Stimulated activated CD4-positive, alpha-beta T cell treated with anti-CD3 and anti-CD28 coated beads, Interleukin-12 subunit alpha, Interleukin-12 subunit beta, amount 100 ng/mL, for 48 hours (primary cell): ENCODE measurements at regions not wholly inside any gene's neighbourhood (a gene's known extent, or its start where the extent isn't known, plus 50 kb on each side); places are given as distances from the start of the nearest gene placed in this dataset.

ENCODE experiments used
- DNase-seq, 3 donors: peaks; one replicate each; pipeline ENCODE4 v3.0.0-alpha.2; 2020; ENCODE audit warnings: low read depth in 2 of 3, low spot score in 1 of 3

- no peak for DNase-seq
These were observed 142.2 kb upstream of the HABP2 start for GRCh38 chr10:113410618-113411017.

DNA sequence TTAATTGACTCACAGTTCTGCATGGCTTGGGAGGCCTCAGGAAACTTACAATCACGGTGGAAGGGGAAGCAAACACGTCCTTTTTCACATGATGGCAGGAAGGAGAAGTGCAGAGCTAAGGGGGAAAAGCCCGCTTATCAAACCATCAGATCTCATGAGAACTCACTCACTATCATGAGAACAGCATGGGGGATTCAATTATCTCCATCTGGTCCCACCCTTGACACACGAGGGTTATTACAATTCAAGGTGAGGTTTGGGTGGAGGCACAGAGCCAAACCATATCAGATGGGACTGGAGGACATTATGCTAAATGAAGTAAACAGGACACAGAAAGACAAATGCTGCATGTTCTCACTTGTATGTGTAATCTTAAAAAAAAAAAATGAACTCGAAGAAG is 141.4 kb upstream of the HABP2 start:
- DNase-seq = no peak

DNA sequence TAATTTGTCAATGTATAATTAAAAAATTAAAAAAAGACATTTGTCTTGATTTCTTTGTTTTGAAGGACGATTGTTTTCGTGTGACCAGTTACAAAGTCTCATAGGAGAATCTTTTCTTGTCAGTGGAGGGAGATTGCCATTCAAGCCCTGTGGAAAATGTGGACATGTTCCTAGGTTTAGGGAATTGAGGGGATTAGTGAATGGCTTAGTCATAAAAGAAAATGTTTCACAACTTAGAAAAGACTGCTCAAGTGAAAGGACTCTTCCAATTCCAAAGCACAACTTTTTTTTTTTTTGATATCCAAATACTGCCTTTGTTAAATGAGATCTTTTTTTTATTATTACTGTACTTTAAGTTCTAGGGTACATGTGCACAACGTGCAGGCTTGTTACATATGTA is 140.7 kb upstream of the HABP2 start:
- DNase-seq = no peak

GRCh38 chr10:113414543-113414942 is 138.3 kb upstream of the HABP2 start:
- no peak for DNase-seq

GRCh38 chr10:113415246-113415645 is 137.6 kb upstream of the HABP2 start:
- DNase-seq = no peak

GRCh38 chr10:113420057-113420732 is 132.7 kb upstream of the HABP2 start:
- no peak for DNase-seq

- DNase-seq = no peak
These were observed 131.8 kb upstream of the HABP2 start for GRCh38 chr10:113420733-113421675.

DNA sequence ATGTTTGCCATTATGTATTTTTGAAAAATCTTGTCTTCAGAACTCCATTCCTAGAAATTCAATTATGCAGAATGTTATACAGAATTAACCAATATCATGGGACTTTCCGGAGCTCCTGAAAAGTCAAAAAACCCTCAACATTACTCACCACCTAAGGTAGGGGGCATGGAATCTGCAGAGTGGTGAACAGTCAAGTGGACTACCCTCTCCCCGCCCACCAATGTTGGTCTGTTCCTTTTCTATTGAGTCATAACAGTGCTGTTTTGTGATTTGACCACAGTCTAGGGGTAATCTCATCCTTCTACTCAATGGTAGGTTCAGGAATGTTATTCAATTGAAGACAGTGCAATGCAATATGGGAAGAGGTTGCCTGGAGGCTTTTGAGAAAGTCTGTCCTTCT is 130.5 kb upstream of the HABP2 start:
- DNase-seq = no peak

- no peak for DNase-seq
These were observed 128.7 kb upstream of the HABP2 start for GRCh38 chr10:113423981-113424721.

DNA sequence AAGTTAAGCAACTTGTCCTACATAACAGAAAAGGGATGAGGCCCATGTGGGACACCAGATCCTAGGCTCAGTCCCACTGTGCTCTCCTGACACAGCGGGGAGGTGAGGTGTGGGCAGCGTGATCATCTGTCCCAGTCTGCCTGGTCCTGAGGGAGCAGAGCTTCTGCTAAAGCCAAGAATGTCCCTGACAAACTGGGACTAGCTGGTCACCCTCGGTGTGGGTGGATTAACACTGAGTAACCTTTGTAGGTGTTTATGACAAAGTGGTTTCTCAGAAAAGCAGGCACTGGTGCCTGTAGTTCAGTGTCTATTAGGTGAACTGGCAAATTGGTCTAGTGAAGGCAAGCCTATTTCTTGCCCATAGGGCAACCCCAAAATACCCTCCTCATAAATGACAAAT is 127.8 kb upstream of the HABP2 start:
- DNase-seq = no peak

GRCh38 chr10:113425541-113425951 is 127.3 kb upstream of the HABP2 start:
- DNase-seq = no peak

DNA sequence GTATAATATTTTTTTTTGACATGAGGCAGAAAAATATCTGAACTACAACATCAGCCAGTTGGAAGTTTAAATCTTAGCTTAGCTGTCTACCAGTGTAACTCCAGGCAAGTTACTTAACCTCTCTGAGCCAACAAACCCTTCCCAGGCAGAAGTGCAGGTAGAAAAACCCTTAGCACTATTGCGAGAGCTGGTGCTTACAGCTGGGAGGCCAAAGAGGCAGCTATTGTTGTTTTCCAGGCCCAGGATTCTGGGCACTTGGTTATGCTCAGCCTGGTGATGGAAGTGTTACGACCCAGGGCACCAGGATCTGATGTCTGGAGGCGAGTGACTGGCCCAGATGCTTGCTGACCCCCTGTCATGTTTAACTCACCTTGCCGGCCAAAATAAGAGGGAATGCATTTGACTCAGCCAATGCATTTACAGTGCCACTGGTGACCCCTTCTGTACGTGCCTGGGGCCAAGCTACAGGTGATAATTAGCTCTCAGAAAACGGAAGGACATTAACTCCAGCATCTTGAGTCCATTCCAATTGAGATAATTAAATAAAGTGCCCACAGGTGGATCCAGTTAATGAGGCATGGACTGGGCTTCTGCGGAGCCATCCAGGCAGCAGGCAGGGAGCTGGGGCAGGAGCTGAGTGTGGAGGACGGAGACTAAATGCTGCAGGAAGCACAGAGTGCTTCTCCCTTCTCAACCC is 126.5 kb upstream of the HABP2 start:
- no peak for DNase-seq

DNA sequence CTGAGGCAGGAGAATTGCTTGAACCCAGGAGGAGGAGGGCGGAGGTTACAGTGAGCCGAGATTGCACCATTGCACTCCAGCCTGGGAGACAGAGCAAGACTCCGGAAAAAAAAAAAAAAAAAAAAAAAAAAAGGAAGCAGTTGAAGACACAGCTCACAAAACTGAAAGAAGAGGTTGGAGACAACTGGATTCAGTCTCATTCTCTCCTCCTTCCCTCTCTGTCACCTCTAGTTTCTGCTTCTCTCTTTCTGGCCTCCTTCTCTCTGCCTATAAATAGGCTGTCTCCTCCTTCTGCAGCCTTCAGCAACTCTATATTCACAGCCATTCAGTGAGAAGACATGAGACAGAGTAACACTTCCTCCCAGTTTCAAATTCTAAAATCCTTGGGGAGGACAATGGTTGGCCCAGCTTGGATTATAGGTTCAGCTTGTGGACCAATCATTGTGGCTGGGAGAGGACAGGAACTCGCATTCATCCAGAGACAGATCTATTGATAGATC is 125.6 kb upstream of the HABP2 start:
- no peak for DNase-seq

DNA sequence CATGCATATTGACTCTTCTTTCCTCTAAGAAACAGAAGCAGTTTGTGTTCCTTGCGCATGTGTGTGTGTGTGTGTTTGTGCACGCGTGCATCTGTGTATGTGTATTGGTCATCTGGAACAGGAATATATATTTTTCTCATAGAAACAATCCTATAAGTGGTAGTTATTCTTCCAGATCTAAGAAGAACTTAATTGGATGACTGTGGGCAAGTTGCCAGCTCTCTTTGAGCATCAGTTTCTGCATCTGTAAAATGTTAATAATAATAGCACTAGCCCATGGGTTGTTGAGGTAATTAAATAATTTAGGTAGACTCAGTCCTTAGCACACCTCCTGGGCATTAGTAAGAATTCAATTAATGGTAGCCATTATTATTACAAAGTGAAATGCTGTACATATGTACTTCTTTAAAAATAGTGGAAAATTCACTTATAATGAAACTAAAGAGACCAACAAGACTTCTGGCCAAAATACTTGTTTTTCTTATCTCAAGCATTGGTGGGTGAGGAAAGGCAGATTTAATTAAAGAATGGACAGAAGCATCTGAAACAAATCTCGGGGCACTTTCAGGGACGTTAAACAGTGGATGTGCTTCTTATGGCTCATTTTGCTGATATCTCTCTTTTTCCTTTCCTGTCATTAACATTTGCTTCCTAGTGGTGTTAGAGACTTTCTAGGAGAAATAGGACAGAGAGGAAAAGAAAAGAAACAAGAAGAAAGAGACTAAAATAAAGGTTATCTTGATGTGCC is 124.9 kb upstream of the HABP2 start:
- DNase-seq = no peak

- DNase-seq = no peak
These were observed 122.0 kb upstream of the HABP2 start for GRCh38 chr10:113430634-113431397.

- no peak for DNase-seq
These were observed 121.3 kb upstream of the HABP2 start for GRCh38 chr10:113431398-113432160.

GRCh38 chr10:113433711-113434110 is 119.1 kb upstream of the HABP2 start:
- DNase-seq = no peak

- DNase-seq = no peak
These were observed 118.5 kb upstream of the HABP2 start for GRCh38 chr10:113434315-113434714.

DNA sequence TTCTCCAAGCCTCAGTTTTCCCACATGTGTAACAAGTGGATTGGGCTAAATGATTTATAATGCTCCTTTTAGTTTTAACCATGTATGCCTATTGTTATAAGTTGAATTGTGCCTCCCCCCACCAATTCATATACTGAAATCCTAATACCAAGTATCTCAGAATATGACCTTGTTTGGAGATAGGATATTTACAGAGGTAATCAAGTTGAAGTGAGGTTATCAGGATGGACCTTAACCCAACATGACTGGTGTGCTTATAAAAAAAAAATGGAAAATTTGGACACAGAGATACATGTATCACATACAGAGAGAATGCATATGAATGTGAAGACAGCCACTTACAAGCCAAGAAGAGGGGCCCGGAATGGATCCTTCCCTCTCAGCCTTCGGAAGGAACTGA is 117.9 kb upstream of the HABP2 start:
- DNase-seq = no peak
